Erythroblast (primary cell): ENCODE measurements at regions not wholly inside any gene's neighbourhood (a gene's known extent, or its start where the extent isn't known, plus 50 kb on each side); places are given as distances from the start of the nearest gene placed in this dataset.

Experiments
- GATA1 ChIP-seq: IDR thresholded peaks from 2 replicates; pipeline ENCODE4 v1.6.1; 2011; ENCODE audit warnings: low read depth, mild to moderate bottlenecking, control low read depth, low read length, moderate library complexity
- POLR2A ChIP-seq: IDR thresholded peaks from 2 replicates; pipeline ENCODE4 v1.6.1; 2011; ENCODE audit warnings: mild to moderate bottlenecking, low read length

- no peak for TF ChIP-seq POLR2A
- no peak for TF ChIP-seq GATA1
Observed at GRCh38 chr16:18041864-18042834, 294.4 kb downstream of the NPIPA8 start.
